ENCODE measurements at regions not wholly inside any gene's neighbourhood (a gene's known extent, or its start where the extent isn't known, plus 50 kb on each side); places are given as distances from the start of the nearest gene placed in this dataset.

DNA sequence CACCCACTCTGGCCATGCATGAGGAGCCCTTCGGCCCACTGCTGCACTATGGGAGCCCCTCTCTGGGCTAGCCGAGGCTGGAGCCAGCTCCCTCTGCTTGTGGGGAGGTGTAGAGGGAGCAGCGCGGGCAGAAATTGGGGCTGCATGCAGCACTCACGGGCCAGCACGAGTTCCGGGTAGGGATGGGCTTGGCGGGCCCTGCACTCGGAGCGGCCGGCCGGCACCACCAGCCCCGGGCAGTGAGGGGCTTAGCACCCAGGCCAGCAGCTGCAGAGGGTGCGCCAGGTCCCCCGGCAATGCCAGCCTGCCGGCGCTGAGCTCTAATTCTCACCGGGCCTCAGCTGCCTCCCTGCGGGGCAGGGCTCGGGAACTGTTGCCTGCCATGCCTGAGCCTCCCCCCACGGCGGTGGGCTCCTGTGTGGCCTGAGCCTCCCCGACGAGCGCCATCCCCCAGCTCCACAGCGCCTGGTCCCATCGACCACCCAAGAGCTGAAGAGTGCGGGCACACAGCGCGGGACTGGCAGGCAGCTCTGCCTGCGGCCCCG, 209.0 kb downstream of the LTN1 start:
- DNase-seq = no peak

DNA sequence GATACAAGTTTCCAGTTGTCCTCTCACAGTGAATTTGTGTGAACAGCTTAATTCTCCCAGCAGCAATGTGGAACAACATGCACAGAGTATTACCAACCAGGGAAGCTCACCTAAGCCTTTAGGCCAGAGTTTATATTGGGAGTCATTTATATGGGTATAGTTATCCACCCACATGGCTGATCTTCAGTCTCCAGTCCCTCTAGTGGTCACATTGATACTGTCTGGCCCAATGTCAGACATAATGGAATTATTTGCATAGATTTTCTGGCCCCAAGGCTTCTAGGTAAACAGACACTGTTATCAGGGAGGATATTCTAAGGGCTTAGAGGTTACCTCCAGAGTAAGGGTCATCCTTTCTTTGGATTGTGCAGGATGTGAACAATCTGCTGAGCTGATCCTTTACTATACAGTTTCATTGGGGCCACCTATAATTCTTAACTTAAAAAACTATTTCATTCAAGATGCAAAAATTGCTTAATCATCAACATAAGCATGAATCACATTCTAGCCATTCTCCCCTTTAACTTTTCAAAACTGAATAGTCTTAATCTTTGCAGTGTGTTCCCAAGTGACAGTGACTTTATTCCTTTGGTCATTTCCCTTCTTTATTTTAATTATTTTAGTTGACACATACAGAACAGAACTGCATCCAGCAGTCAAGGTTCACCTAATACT, 210.9 kb downstream of the LTN1 start:
- no peak for DNase-seq

DNA sequence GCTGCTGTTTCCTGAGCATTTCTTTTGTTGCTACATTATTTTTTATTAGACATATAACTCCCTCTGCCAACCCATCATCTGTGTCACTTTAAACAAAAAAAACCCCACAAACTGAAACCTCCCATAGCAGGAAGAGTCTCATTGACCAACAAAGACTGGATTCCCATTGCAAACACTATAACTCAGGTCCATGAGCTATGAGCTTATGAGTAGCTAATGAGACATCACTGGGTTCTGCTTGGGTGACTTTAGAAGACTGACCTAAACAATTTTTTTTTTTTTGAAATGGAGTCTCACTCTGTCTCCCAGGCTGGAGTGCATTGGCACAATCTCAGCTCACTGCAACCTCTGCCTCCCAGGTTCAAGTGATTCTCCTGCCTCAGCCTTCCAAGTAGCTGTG, 212.8 kb downstream of the LTN1 start:
- DNase-seq = no peak

DNA sequence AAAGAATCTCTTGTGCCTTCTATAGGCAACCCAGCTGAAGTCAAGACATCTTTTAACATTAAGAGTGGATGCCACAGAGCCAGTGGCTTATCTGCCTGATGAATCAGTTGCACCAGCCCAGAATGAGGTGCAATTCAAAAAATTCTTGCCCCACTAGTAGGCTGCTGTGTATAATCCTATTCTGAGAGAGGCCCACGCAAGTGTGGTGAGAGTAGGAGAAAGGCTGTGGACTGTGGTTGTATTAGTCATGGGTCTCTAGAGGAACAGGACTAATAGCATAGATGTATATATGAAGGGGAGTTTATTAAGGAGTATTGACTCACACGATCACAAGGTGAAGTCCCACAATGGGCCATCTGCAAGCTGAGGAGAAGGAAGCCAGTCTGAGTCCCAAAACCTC, 216.4 kb downstream of the LTN1 start:
- no peak for DNase-seq

DNA sequence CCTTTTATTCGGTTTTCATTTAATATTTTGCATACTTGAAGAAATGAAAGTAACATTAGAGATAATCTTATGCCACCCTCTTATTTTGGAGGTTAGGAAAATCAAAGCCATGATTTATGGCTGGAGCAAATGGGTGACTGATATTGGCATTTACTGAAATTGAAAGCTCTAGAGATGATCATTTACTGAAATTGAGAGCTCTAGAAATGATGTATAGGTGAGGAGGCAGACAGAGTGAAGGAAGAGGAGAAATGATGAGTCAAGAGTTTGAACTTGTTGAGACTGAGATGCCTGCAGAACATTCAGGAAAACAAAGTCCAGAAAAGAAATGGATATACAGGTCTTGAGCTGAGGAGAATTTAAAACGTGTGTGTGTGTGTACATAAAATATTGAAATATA, 217.6 kb downstream of the LTN1 start:
- DNase-seq = no peak

DNA sequence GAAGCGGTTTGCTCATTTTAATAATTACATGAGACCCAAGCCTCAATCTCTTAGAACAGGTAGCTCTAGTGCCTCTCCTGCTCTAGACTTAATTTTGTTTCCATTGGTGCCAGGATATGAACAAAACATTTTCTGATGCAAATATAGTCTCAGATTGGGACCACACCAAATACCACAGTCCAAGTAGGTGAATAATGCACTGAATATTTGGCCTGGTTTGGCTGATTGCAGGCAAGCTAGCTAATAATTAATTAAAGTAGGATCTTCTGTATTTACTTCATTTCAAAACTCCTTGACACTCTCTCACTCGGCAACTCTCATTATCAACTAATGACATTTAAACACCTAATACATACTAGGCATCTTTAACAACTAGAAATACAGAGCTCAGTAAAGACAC, 219.6 kb downstream of the LTN1 start:
- DNase-seq = no peak

DNA sequence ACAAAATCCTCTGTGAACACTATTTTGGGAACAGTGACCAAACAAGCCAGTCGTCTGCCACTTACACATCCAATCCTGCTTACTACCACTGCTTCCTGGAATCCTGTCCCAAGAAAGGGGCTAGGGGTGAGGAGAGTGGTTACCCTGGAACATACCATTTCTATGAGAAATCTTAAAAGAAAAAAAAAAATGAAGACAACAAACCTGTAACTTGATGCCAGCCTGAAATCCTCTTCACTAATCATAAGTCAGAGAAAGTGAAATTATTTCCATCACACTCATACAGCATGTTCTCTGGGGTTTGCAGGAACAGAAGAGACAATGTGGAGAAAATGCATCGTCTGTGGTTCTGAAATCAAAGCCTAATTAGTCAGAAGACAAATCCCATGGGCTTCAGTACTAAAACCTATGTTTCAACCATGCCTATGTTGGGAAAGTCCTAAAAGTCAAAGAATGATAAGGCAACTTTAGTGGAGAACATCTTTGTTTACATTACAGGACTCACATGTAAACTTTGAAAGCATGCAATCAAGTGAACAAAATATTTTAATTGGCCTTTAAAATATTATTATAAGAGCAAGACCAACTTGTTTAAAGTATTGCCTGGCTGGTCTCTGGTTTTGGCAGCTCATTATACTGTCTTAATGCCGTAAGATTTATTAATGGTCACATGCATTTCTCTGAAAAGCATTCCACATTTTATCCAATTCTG, 220.7 kb downstream of the LTN1 start:
- no peak for DNase-seq

DNA sequence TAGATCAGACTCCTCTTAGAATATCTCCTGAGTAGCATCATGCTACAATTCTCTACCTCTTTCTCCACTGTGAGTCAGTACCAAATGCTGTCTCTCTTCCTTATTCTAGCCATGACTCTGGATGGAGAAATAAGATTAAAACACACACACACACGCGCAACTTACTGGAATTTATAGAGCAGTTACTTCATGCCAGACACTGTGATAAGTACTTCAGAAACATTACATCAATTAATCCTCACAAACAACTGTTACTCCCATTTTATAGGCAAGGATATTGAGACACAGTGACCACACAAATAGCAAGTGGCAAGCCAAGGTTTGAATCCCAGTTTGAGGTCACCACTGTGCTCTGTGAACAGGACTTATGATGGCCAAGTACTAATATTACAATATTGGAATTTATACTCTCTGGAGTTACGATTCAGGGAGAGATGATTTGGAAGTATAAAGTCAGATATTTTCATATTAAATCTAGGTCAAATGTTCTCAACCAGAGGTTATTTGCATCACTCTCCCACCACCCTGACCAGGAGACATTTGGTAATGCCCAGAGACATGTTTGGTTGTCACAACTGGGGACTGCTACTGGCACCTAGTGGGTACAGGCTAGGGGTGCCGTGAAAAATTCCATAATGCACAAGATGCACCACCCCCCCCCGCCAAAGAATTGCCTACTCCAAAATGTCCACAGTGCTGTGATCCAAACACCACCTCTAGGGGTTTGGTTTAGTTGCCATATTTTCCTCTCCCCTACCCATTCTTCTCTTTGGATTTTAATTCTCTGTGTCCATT, 221.6 kb downstream of the LTN1 start:
- DNase-seq = no peak

DNA sequence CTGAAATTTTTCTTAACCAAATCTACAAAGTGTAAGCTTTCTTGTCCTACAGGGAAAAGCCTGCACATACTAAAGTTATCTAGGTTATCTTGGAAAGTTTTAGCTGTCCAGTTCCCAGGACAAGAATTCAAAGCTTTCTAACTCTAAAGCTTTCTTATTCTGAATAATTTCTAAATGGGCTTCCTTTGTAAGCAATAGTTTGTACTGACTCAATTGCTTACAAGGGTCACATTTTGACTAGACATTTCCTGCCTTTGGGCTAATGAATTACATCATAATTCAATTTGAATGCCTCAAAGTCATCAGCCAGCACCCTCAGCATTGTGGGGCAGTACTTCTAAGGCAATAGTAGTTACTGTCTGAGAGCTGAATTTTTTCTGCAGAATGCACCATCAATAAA, 223.0 kb downstream of the LTN1 start:
- DNase-seq = no peak

DNA sequence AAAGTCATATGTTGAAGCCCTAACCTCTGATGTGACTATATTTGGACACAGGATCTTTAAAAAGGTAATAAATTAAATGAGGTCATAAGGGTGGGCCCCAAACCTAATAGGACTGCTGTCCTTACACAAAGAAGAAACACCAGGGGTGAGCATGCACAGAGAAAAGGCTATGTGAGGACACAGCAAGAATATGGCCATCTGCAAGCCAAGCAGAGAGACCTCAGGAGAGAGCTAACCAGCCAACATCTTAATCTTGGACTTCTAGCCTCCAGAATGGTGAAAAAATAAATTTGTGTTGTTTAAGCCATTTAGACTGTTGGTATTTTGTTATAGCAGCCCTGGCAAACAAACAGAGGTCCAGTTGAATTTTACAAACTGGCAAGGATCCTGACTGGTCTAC, 223.9 kb downstream of the LTN1 start:
- no peak for DNase-seq

DNA sequence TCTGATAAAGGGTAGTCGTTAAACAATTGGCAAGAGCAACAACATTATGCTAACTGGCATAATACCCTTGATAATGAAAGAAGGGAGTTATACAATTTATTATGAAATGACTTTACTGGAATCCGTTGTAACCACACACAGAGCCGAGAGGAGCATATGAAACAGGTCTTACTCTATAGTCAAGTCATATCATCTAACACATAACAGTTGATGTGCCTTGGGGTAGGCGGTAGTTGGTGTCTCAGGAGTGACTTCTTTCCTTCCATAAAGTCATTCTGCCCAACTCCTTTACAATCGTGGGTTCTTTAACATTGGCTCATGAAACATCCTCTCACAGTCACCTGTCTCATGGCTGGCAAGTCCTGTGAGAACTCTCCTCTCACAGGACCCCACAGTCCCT, 225.2 kb downstream of the LTN1 start:
- DNase-seq = no peak

DNA sequence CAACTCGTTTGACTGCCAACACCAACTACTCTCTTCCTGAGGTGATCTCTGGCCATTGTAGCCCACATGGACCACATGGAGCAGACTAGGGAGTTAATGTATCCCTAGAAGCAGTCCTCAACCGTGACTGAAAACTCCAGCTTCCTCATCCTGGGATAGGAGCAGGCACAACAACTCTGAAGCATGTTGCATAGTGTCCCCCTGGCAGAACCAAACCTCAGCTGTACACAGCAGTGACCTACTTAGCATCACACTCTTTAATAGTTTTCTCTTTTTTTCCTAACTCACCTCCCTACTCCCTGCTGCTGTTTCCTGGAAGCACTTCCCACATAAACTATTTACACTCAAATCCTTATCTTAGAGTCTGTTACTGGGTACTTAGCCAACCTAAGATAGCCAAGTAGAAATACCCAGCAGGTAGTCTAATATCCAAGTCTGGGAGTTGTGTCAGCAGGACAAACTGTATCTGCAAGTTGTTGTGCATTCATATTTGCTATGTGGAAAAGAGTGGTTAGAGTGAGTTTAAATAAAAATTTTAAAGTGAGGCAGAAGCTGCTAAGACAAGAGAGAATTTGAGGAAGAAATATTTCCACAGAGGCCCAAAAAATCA, 228.8 kb downstream of the LTN1 start:
- DNase-seq = no peak

DNA sequence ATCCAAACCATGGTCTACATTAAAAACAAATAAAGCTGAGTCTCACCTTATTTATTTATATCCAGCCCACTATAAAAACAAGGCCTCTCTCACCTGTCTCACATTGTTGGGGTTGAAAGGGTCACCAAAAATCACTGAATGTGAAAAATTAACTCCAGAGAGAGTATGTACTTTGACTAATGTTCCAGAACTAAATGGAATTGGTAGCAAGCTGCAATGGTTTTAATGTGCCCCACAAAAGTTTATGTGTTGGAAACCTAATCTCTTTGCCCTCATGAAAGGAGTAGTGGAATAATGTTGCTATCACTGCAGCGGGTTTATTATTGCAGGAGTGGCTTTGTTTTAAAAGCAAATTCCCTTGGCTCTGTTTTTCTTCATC, 230.3 kb downstream of the LTN1 start:
- DNase-seq = no peak

DNA sequence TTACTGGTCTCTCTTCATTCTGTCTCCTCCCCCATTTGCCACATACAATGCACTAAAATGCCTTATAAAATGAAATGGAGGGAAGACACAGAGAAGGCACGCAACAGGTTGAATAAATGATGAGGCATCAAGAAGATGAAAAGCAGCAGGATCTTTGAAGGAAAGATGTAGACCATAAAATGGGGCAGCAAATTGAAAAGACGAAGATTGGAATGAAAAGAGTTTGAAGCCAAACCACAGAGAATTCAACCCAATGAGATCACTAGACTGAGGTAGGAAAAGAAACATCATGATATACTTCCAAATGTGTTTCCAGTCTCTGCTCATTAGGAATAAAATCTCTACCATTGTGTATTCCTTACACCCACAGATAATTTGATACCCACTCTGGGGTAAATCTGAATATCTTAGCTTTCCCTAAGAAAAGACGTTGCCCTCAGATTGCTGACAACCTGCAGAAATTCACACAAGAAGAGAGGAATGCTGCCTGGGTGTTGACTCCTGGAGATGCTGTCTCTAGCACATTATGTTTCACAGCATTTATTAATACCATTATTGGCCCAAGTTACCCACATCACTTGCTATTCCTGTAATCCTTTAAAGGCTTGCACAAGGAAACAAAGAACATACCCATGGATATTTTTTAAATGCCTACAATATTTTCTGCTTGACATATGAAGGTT, 230.9 kb downstream of the LTN1 start:
- DNase-seq = no peak

DNA sequence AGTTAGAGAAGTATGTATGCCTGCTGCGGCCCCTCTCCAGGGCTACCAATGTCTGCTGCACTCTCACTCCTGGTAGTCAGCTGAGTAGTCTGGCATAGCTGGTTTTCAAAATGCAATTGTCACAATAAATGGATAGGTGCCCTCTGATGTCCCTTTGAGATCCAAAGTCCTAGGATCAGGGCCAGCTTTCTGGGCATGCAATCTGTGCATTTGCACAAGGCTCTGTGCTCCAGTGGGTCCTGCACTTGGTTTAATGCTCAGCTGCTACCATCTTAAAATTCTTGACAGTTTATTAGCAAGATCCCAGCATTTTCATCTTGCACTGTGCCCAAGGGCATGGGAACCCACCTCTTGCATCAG, 233.8 kb downstream of the LTN1 start:
- DNase-seq = no peak

DNA sequence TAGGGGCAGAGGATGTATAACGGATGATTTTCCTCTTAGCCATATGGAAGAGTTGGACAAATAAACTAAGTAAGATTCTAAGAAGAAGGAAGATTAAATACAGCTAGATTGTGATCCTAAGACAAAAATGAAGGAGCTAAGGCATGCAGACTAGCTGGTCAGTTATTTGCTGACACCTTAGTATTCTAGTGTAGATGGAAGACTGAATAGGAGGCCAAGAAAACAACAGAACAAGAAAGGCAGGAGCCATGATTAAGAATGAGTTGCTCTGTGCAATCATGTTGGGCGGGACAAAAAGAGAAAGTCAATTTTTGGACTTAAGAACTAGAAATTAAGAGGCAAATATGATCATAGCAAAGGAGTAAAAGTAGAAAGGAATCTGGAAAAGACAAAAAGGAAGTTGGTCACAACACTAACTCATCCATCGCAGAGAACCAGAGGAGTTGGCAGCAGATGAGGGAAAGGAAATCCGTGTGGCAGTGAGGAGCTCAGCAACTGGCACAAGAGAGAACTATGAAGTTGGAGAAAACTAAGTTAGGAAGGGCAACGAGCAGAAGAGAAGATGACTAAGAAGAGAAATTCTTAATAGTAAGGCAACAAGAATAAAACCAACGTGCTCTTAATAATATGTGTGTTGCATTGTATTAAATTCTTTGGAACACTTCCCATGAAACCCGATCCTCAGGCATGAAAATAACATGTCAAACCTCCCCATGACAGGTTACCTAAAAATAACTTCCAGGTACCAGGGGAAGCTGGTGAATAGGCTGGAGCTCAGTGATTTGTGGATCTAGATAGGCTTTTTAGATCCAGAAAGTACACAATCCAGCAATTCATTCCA, 234.4 kb downstream of the LTN1 start:
- DNase-seq = no peak

DNA sequence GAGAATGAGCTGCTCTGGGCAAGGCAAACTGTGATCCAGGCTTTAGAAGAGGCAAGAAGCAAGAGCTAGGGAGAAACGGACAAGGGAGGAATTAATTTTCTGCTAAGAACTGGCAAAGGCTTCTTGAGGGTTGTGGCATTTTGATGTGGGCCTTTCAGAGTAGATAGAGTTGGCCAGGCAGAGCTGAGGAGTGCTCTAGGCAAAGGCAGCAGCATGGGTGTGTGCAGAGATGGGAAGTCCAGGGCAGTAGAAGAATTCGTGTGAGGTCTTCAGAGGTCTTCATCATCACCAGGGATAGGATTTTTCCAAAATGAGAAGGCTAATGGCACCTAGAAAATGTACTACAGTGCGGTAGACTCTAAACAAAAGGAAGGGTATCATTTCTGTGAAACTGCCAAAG, 237.8 kb downstream of the LTN1 start:
- DNase-seq = no peak

DNA sequence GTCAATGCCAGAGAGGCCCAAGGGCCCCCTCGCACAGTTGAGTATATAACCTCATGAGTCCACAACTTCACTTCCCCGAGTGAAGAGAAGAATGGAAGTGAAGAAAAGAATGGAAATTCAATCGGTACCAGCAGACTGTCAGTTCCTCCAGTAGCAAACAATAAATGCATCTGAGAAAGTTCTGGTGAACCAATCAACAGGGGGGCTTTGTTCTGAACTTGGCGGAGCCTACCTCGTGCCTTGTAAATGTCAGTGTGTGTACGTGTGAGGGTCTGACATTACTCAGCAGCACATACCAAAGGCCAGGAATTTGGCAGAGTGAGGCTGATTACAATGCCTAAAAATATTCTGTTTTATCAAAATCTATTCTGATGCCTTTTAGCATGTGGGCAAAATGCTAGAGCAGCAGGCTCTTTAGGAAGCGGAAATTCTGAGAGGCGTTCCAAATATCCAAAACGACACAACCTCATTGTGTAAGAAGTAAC, 238.5 kb downstream of the LTN1 start:
- no peak for DNase-seq

DNA sequence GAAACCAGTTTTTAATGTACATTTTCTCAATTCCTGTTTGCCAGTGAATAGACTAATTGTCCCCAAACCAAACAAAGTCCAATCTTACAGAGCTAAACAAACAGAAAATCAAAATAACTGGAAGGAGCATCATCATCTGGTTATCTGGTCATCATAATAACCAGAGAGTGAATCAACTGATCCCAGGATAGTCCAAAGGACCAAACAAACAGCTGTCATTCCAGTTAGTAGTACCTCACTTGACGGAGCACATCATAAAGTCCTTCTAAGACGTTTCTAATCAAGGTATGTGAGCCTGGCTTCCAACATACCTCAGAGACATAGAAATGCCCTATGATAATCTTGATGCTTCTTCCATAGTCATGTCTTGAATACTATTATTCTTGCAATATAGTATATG, 240.5 kb downstream of the LTN1 start:
- no peak for DNase-seq

DNA sequence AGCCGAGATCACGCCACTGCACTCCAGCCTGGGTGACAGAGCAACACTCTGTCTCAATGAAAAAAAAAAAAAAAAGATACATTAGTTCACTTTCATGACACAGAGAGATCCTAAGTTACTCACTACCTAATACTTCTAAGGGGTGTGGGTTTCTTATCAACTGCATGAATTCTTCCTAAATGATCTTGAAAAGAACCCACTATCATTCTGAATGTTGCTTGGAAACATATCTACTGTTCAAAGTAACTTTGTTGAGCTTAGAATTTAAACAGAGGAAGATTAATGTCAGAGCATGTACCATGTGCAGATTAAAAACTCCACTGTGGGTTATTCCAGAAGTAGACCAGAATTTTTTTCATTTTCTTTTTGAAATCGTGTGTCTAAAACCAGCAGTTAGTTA, 241.5 kb downstream of the LTN1 start:
- DNase-seq = no peak

DNA sequence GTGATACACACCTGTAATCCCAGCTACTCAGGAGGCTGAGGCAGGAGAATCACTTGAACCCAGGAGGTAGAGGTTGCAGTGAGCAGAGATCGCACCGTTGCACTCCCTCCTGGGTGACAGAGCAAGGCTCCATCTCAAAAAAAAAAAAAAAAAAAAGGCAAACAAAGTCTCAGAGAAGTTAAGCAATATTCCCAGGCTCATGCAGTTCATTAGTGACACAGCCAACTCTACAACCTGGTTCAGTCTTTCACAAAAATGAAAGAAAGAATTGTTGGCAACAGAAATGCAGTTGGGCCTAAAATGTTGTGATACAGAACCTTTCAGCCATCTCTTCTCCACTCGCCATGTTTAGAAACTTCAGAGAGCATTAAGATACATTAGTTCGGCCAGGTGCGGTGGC, 242.1 kb downstream of the LTN1 start:
- DNase-seq = no peak

DNA sequence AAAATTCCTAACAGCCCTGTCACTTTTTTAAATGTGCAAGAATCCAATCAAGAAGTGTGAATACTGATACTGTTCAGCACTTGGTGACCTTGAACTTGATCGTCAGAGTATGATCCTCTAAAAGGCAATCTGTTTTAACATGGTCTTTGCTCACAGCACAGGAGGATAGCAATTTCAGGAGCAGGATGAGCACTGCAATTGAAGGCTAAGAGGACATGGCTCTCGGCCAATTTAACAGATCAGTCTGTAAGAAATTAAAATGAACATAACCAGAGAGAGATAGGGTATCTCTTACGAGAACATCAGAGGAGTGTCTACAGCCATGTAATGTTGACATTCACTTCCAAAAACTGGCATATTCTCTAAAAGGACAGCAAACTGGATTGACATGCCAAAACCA, 243.1 kb downstream of the LTN1 start:
- no peak for DNase-seq
